ENCODE measurements at regions not wholly inside any gene's neighbourhood (a gene's known extent, or its start where the extent isn't known, plus 50 kb on each side); places are given as distances from the start of the nearest gene placed in this dataset.

DNA sequence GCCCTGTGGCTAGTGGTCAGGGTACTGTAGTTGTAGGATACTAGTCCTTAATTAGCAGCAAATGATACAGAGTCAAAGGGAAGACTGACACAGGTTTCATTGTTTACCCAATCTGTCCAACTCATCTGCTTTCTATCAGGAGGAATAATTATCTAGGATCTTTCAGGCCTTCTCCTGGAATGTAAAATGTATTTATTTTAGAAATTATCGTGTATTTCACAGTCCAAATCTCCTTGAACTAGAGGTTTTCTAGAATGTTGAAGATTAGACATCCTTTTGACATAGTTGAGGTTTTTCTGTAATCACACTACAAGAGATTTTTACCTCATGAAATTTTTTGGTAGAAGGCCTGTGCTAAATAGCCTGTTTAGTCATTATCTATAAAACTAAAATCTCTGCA, 1694.8 kb upstream of the PCDH20 start:
- Mint-ChIP-seq H3K9me3 (peaks cover 9% of the 10 kb centered on the region), H3K27me3 (no peaks in the 10 kb centered on the region), H3K4me3 (no peak overlapping the region), H3K27ac (no peak overlapping the region), H3K4me1 (ENCODE audit: low read depth) (no peaks in the 10 kb centered on the region), H3K36me3 (ENCODE audit: low read depth) (no peaks in the 10 kb centered on the region)
- peaks cover 0 to 4% of the 10 kb centered on the region in 2 experiments for H3K9me3 ChIP-seq (ENCODE audit: control insufficient read depth in 1 of 2, insufficient read depth in 1 of 2, low read length in 2 of 2)
- POLR2A ChIA-PET = no interaction called here
- TF ChIP-seq, protein P1, sequence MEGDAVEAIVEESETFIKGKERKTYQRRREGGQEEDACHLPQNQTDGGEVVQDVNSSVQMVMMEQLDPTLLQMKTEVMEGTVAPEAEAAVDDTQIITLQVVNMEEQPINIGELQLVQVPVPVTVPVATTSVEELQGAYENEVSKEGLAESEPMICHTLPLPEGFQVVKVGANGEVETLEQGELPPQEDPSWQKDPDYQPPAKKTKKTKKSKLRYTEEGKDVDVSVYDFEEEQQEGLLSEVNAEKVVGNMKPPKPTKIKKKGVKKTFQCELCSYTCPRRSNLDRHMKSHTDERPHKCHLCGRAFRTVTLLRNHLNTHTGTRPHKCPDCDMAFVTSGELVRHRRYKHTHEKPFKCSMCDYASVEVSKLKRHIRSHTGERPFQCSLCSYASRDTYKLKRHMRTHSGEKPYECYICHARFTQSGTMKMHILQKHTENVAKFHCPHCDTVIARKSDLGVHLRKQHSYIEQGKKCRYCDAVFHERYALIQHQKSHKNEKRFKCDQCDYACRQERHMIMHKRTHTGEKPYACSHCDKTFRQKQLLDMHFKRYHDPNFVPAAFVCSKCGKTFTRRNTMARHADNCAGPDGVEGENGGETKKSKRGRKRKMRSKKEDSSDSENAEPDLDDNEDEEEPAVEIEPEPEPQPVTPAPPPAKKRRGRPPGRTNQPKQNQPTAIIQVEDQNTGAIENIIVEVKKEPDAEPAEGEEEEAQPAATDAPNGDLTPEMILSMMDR (IDR thresholded peaks at IDR 0.05) = no peak
- H3K4me1 ChIP-seq (ENCODE audit: insufficient read depth, low read length) = no peaks in the 10 kb centered on the region
- ATAC-seq (ENCODE audit: poor library complexity) (no peak), DNase-seq (no peak)
- H3K27me3 ChIP-seq (ENCODE audit: control insufficient read depth in 1 of 2, insufficient read depth in 2 of 2, low read length in 2 of 2) = no peaks in the 10 kb centered on the region
- H3K36me3 ChIP-seq (ENCODE audit: insufficient read depth, low read length) = no peaks in the 10 kb centered on the region
- intact Hi-C loops (cut with DNase I, micrococcal nuclease) = no loop called here
- no peak overlapping the region for H3K27ac ChIP-seq (ENCODE audit: low read depth in 1 of 2, low read length in 2 of 2)
- H3K4me3 ChIP-seq (ENCODE audit: low read length) = no peak overlapping the region
- CTCF ChIA-PET = no interaction called here

DNA sequence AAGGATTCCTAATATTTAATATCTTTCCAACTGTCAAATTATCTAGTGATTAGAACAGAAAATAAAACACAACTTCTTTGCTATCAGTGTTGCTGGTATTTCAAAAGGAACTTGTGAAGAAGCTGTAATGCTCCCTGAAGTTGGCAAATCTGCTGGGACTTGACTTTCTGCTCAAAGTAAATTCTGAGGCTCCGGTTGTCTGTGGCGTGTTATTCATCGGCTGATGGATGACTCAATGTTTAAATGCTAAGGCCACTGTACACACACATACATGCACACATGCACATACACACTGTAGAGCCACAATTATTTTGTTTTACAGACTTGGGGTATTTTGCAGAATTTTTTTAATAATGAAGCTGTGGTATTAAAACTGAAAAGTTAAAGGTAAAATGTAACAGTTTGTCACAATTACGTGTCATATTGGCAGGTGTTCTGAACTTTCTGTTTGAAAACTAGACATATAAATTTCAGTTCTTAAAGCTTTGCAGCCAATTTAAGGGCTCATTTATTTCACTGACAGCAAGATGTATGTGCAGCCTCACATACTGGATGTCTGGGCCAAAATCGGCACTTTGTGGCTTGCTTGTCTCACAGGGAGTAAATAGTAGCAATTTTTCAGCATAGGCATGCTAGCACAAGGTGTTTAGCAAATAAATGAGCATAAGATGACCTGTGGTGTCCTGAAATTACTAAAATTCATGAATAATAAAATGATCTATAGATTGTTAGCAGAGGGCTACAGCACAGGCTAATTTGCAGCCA, 1691.7 kb upstream of the PCDH20 start:
- CTCF ChIA-PET = no interaction called here
- H3K36me3 ChIP-seq (ENCODE audit: insufficient read depth, low read length) = no peaks in the 10 kb centered on the region
- DNase-seq (no peak), ATAC-seq (ENCODE audit: poor library complexity) (no peak)
- intact Hi-C loops (cut with DNase I, micrococcal nuclease) = no loop called here
- Mint-ChIP-seq H3K36me3 (ENCODE audit: low read depth) (no peaks in the 10 kb centered on the region), H3K4me3 (no peak overlapping the region), H3K4me1 (ENCODE audit: low read depth) (no peaks in the 10 kb centered on the region), H3K27ac (no peak overlapping the region), H3K9me3 (peaks cover 6% of the 10 kb centered on the region), H3K27me3 (no peaks in the 10 kb centered on the region)
- H3K4me1 ChIP-seq (ENCODE audit: insufficient read depth, low read length) = no peaks in the 10 kb centered on the region
- H3K27me3 ChIP-seq (ENCODE audit: control insufficient read depth in 1 of 2, insufficient read depth in 2 of 2, low read length in 2 of 2) = no peaks in the 10 kb centered on the region
- TF ChIP-seq, protein P1 (IDR thresholded peaks at IDR 0.05) = no peak
- POLR2A ChIA-PET = no interaction called here
- peaks cover 0 to 4% of the 10 kb centered on the region in 2 experiments for H3K9me3 ChIP-seq (ENCODE audit: control insufficient read depth in 1 of 2, insufficient read depth in 1 of 2, low read length in 2 of 2)
- no peak overlapping the region for H3K27ac ChIP-seq (ENCODE audit: low read depth in 1 of 2, low read length in 2 of 2)
- H3K4me3 ChIP-seq (ENCODE audit: low read length) = no peak overlapping the region

DNA sequence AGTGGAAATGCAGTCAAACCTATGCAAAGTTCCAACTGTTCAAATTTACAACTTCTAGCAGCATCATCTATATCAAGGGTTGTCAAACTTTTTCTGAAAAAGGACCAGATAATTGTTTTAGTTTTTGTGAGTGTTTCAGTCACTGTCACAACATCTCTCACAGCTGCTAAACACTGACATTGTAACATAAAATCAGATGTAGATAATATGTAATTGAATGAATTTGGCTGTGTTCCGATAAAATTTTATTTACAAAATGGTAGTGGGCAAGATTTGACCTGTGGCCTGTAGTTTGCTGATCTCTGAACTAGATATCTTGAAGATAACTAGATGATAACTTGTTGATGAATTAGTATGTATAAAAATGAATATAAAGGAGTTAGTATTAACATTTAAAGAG, 1679.1 kb upstream of the PCDH20 start:
- H3K9me3 ChIP-seq (ENCODE audit: control insufficient read depth in 1 of 2, insufficient read depth in 1 of 2, low read length in 2 of 2) = peaks cover 0 to 4% of the 10 kb centered on the region in 2 experiments
- no peak overlapping the region for H3K27ac Mint-ChIP-seq
- H3K27me3 Mint-ChIP-seq = no peaks in the 10 kb centered on the region

More for the DNA sequence above, 1679.1 kb upstream of the PCDH20 start:
- ChIA-PET CTCF (no interaction called here), POLR2A (no interaction called here)
- no peaks in the 10 kb centered on the region for H3K36me3 Mint-ChIP-seq (ENCODE audit: low read depth)
- H3K9me3 Mint-ChIP-seq = peaks cover 3% of the 10 kb centered on the region
- H3K4me1 Mint-ChIP-seq (ENCODE audit: low read depth) = no peaks in the 10 kb centered on the region
- intact Hi-C loops (cut with DNase I, micrococcal nuclease) = no loop called here
- H3K4me3 Mint-ChIP-seq = no peak overlapping the region
- H3K4me3 ChIP-seq (ENCODE audit: low read length) = no peak overlapping the region
- no peak overlapping the region for H3K27ac ChIP-seq (ENCODE audit: low read depth in 1 of 2, low read length in 2 of 2)
- ATAC-seq (ENCODE audit: poor library complexity) = no peak
- DNase-seq = no peak
- H3K36me3 ChIP-seq (ENCODE audit: insufficient read depth, low read length) = no peaks in the 10 kb centered on the region
- H3K27me3 ChIP-seq (ENCODE audit: control insufficient read depth in 1 of 2, insufficient read depth in 2 of 2, low read length in 2 of 2) = no peaks in the 10 kb centered on the region
- TF ChIP-seq, protein P1 (IDR thresholded peaks at IDR 0.05) = no peak
- no peaks in the 10 kb centered on the region for H3K4me1 ChIP-seq (ENCODE audit: insufficient read depth, low read length)
